T-helper 2 cell (primary cell): ENCODE measurements at regions not wholly inside any gene's neighbourhood (a gene's known extent, or its start where the extent isn't known, plus 50 kb on each side); places are given as distances from the start of the nearest gene placed in this dataset.

Experiments
- DNase-seq, 5 experiments: peaks; one replicate each; pipeline versions ENCODE4 v3.0.0 to v3.0.0-alpha.2; 2012 to 2022

DNA sequence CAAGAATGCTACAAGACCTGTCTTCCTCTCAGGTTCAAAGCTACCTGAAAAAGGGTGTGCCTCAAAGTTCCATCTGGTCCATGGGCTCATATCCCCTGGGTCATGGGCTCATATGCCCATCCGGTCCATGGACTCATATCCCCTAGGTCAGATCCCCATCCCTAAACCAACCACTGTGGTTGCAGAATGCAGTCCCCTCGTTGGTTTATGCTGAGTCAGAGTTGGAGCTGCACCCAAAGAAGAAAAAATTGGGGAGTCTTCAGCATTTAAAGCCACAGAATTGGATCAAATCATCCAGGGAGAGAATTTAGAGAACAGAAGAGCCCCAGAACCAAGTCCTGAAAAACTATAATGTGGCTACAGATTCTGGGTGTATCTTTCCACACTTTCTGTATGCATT is 71.5 kb upstream of the IL12A start:
- DNase-seq, result no peak

DNA sequence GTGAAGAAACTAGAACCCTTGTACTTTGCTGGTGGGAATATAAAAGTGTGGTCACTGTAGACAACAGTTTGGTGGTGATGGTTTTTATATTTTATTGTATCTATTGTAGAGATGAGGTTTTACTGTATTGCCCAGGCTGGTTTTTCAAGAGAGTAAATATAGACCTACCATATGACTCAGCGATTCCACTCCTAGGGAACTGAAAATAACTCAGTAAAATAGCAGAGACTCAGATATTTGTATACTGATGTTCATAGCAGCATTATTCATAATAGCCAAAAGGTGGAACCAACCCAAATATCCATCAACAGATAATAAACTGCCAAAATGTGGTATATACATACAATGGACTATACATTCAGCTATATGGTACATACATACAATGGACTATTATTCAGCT is 68.8 kb upstream of the IL12A start:
- peak in 1 of 5 experiments; percentile 45 for DNase-seq

DNA sequence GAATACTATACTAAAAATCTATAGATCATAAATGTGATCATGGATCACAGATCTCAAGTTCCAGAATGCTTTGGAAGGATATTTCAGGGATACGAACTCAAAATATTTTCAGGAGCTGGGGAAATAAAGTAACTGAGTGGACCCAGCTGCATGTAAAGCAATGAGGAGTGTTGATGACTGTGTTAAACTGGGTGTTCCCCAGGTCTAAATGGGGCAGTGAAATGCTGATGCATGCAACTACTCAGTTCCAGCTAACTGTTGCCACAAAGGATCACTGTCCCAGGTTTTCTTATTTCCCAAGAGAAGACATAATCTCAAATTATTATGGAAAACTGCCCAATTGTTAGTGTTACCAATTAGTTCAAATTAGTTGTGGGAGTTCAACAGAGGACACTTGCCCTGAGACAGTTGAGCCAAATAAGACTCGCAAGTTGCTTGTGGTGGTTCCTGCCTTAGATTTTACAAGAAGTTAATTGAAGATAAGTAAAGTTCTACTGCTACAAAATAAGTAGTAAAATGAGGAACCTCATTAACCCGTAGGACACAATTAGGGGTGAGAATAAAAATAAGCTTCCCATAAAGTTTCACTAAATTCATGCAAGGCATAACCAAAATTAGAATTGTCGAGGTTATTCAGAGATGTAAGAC is 66.3 kb upstream of the IL12A start:
- DNase-seq, result no peak

DNA sequence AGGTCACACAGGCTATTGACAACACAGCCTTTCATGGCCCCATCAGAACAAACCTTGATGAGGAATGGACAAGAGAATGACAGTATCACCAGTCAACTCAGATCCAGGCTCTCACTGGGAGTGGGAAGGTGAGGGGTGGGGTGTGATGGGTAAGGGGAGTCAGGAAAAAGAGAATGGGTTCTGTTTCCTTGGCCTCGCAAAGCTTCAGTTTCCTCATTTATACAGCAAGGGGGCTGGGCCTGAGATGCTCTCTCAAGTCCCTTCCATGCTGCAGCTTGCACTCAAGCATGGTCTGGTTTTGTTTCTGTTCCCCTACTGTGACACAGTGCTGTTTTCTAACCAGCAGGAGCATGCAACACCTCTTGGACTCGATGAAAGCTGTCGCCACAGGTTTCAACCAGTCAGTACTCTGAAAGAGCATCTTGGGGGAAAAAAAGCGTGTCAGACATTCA is 65.7 kb upstream of the IL12A start:
- DNase-seq, result no peak

DNA sequence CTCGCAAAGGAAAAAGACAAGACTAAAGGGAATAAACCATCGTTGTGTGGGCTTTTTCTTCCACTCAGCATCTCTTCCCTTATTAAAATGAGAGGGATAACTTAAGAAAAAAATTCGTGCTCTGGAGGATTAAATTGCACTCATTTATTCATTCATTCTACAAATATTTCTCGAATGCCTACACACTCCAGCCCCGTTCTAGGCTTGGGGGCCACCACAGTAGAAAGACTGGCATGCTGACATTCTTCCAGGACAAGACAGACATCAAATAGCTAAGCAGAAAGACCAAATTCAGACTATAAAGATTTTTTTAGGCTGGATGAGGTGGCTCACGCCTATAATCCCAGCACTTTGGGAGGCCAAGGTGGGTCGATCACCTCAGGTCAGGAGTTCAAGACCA is 65.3 kb upstream of the IL12A start:
- no peak for DNase-seq

DNA sequence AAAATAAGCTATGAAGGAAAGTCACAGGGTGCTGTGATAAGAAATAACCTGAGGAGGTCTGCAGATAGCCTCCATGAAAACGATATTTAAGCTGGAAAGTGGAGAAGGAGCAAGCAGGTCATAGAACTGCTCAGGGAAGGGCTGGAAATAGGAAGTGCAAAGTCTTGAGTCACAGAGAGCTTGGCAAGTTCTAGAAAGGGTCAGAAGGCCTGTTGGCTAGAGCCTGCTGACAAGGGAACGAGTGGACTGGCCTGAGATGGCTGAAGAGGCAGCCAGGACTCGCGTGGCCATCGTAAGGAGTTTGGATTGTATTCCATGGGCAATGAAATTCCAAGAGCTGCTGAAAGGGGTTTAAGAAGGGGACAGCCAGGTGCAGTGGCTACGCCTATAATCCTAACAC is 64.7 kb upstream of the IL12A start:
- no peak for DNase-seq

DNA sequence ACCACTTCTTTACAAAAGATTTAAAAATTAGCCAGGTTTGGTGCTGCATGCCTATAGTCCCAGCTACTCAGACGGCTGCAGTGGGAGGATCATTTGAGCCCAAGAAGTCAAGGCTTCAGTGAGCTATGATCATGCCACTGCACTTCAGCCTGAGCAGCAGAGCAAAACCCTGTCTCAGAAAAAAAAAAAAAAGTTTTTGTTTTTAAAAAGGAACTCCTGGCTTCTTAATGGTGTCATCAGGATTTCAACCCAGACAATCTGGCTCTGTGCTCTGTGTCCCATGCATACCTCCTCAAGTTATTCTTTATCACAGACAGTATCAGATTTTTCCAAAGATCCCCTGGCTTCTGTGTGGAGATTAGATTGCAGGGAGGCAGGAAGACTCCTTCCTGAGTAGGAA is 64.2 kb upstream of the IL12A start:
- no peak for DNase-seq

DNA sequence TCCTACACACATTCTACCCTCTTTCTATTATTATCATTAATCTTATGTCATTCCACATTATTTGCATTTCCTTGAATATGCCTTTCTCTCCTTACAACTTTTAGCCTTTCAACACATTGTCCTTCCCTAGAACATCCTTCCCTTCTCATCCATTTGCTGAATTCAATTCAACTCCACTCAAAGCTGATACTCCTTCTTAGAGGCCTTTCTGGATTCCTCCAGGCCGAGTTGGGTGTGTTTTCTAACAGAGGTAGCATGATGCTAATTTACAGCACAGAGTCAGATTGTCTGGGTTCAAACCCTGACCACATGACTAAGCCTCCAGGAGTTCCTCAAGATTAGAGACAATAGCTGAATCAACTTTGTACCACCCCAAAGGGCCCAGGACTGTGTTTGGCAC is 63.4 kb upstream of the IL12A start:
- DNase-seq, result no peak

DNA sequence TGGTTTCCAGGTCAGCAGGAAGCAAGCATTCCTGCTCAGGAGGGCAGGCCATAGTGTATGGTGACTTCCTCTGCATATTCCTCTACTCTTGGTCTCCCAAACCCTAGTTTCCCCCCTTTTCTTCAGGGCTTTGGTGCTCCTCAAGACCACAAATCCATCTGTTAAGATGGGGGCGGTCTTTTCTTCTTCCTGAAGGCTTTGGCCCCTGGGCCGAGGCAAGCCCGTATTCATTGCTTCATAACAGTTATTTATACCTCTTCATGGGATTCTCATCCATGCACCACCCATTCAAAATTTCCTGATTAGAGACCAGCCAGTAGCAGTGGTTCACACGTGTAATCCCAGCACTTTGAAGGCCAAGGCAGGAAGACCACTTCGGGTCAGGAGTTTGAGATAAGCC is 62.1 kb upstream of the IL12A start:
- no peak for DNase-seq

DNA sequence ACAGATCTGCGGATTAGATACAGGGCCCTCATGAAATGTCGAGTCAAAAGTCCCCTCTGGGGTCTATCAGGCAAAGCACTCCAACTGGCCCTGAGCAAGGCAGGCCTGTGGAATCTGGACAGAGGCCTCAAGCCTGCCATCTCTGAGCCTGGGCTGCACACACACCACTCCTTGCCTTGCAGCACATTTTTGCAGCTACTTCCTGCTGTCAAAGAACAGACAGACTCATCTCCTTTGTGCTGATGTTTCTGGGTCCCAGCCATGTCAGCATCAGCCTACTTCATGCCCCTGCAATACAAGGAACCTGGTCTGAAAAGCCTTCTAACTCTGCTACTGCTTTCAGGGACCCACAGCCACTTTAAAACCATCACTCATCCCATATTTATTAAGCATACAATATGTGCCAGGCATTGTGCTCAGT is 60.6 kb upstream of the IL12A start:
- peak in 1 of 5 experiments; percentile 22 for DNase-seq

DNA sequence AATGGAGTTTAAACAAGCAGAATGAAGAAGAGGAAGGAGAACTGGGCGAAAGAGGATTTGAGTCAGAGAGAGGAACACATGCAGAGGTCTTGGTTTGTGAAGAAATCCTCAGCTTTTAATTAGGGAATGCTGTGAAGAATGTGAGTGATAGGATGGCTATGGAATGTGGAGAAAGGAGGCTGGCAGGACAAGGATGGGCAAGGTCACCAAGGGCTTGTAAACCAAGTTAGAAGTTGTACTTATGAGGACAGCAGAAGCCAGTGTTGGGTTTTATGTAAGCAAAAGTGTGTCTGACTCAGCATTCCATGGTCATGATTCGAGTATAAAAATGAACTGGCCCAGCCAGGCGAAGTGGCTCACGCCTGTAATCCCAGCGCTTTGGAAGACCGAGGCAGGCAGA is 60.0 kb upstream of the IL12A start:
- DNase-seq, result no peak

DNA sequence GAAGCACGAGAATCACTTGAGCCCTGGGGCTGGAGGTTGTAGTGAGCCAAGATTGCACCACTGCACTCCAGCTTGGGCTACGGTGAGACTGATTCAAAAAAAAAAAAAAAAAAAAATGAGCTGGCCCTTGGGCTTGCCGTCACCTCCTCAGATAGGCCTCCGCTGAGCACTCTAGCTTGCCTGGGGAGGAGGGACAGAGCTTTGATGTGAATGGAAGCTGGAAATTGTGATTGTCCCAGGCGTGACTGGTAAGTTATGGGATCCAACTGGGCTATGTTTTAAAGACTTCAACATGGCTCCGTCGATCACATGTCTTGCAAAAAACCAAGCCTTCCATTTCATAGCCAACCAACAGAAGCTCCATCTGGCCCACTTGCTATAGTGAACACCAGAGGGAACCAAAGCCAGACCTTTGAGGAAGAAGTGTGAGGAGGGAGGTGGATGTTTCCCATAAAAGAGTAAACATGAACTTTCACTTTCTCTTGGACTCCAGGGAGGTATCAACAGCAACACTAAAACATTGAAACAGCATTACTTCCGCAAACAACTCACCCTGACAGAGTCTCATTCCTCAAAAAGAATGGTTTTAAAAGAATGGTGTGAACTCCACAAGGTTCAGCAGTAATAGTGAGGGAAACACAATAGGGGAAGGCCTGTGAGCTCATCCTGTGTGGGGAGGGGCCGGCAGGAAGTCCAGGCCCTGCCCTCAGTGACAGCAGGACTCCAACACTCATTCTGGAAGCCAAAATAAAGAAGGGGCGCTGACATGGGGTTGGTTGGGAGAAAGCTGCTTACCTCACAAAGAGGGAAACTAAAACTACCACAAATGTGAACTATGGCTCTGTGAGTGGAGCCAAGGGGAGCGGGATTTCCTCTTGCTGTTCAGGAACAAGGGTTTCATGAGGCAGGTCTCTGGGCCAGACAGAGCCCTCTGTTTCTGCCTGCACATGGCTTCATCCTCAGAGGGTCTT is 59.2 kb upstream of the IL12A start:
- DNase-seq, result peak in 1 of 5 experiments; percentile 58

DNA sequence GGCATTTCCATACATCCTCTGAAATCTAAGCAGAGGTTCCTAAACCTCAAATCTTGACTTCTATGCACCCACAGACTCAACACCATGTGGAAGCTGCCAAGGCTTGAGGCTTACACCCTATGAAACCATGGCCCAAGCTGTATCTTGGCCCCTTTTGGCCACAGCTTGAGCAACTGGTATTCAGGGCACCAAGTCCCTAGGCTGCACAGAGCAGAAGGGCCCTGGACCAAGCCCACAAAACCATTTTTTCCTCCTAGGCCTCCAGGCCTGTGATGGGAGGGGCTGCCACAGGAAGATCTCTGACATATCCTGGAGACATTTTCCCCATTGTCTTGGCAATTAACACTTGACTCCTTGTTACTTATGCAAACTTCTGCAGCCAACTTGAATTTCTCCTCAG is 54.4 kb upstream of the IL12A start:
- DNase-seq, result no peak

DNA sequence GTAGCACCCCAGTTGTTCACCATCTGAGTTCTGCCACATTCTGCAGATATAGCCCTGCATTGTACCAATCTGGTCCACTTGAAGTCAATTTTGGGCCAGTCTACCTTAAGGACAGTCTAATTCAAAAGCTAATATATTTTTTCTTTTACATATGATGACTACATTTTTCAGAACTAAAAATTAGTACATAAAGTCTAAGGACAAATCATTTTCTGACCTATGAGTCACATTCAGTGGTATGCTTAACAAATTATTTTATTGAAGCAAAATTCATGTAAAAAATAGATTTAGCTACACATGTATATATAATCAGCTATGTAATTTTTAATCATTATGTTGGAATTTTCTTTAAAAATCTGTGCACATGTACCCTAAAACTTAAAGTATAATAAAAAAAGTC is 52.1 kb upstream of the IL12A start:
- no peak for DNase-seq

DNA sequence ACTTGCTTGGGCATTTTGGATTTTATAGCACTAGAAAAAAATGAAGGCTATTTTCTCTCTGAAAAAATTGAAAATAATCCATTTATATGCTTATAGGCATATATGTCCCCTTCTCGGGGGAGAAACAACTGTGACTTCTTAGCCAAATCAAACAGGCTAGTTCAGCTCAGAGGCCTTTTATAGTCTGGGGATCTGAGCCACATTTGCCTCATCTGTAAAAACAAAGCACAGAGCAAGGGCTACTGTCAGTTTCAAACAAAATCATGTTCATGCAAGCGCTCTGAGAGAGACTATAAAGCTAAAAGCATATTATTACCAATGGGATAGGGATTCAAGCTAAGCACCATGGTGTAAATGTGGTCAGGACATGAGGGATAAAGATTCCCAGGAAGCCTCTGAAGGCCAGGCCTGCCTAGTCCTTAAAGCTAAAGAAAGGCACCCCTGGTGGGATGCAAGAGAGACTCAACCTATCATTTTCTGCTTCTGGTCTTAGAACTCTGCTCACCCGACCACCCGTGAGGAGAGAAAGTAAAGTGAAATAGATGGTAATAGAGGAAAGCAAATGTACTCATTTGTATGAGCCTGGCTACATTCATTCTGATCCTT is 51.0 kb upstream of the IL12A start:
- no peak for DNase-seq

DNA sequence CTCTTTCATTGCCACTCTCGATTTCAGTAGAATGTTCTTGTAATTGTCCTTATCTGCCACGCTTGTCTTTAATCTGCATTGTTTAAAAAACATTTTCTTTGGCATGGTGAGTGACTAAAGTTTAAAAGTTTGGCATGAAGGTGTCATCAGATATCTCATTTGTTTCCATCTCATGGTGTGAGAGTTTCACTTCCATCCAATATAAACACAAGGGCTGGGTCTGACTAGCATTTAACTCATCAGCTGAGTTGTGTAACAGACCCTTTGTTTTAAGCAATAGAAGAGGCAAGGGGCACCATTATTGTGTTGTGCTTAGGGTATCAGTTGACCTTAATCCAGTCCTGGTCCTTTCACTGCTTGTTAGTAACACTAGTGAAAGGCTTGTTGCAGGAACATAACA is 49.9 kb upstream of the IL12A start:
- peak in 1 of 5 experiments; percentile 41 for DNase-seq
